ENCODE measurements at regions not wholly inside any gene's neighbourhood (a gene's known extent, or its start where the extent isn't known, plus 50 kb on each side); places are given as distances from the start of the nearest gene placed in this dataset.

- TF ChIP-seq CTCF (IDR thresholded peaks at IDR 0.05; ENCODE audit: extremely low read depth in 1 of 2, insufficient read depth in 1 of 2, low read depth in 1 of 2, low read length in 2 of 2): no peak
- TF ChIP-seq POLR2AphosphoS5 (IDR thresholded peaks at IDR 0.05; ENCODE audit: insufficient read depth, low read depth, low read length): no peak
- TF ChIP-seq EZH2 (IDR thresholded peaks at IDR 0.05; ENCODE audit: borderline replicate concordance, low read depth, low read length, severe bottlenecking): no peak
- TF ChIP-seq MAX (IDR thresholded peaks at IDR 0.05; ENCODE audit: insufficient read depth, insufficient read length): no peak
- no peak for TF ChIP-seq POLR2A (IDR thresholded peaks at IDR 0.05; ENCODE audit: low read depth, low read length)
Observed at GRCh38 chr4:126123611-126124325, 809.0 kb downstream of the FAT4 start.
